HEK293 (cell line): ENCODE measurements at regions not wholly inside any gene's neighbourhood (a gene's known extent, or its start where the extent isn't known, plus 50 kb on each side); places are given as distances from the start of the nearest gene placed in this dataset.

ENCODE experiments used
- CTCF ChIA-PET: fragments of 350-600 bp; formaldehyde crosslinking; extraction: SDS; loops from one replicate; lab custom pipeline; 2021; ENCODE audit warnings: antibody characterized with exemption; lab: Yijun Ruan, JAX
- POLR2A ChIA-PET: fragments of 300-600 bp; formaldehyde crosslinking; extraction: SDS; loops from one replicate; lab custom pipeline; 2020; ENCODE audit warnings: antibody characterized with exemption, inconsistent platforms; lab: Yijun Ruan, JAX
- H3K27ac ChIP-seq: fragments of 200-500 bp; sonication (Bioruptor generic); 2 replicates; pipeline ENCODE4 v1.5.1; 2014; ENCODE audit warnings: low read depth, low read length, control low read depth, inconsistent platforms; ENCODE audit errors: extremely low read depth
- H3K36me3 ChIP-seq, 2 experiments: fragments of 200-500 bp in 1 of 2; sonication (Bioruptor generic) in 1 of 2; 1 replicate in 1 of 2; 2 replicates in 1 of 2; pipeline ENCODE4 v1.5.1; 2014 to 2017; ENCODE audit warnings: inconsistent platforms in 2 of 2, low read length in 2 of 2; ENCODE audit not compliant: control insufficient read depth in 2 of 2, insufficient read depth in 1 of 2
- H3K4me1 ChIP-seq: fragments of 200-500 bp; sonication (Bioruptor generic); 2 replicates; pipeline ENCODE4 v1.5.1; 2014; ENCODE audit warnings: mild to moderate bottlenecking, low read length, inconsistent platforms; ENCODE audit not compliant: control insufficient read depth, insufficient read depth
- H3K4me3 ChIP-seq: 2 replicates; pipeline ENCODE4 v1.5.1; 2011; ENCODE audit warnings: low read depth, mild to moderate bottlenecking, control low read depth, low read length, moderate library complexity
- H3K9me3 ChIP-seq: fragments of 200-500 bp; sonication (Bioruptor generic); 2 replicates; pipeline ENCODE4 v1.5.1; 2014; ENCODE audit warnings: low read depth, low read length, inconsistent platforms; ENCODE audit not compliant: control insufficient read depth, insufficient read depth
- MEIS1 ChIP-seq: sonication (generic); formaldehyde crosslinking; IDR thresholded peaks from 2 replicates; pipeline ENCODE4 v1.8.1; 2022; ENCODE audit warnings: missing genetic modification reagents, mild to moderate bottlenecking, borderline replicate concordance
- SP3 ChIP-seq: fragments of 450-650 bp; formaldehyde crosslinking; IDR thresholded peaks from 2 replicates; pipeline ENCODE4 v1.5.1; 2016; ENCODE audit warnings: missing biosample characterization, missing genetic modification characterization
- SP7 ChIP-seq: fragments of 450-650 bp; formaldehyde crosslinking; IDR thresholded peaks from 2 replicates; pipeline ENCODE4 v1.5.1; 2016; ENCODE audit warnings: missing biosample characterization, missing genetic modification characterization
- YY1 ChIP-seq: fragments of 450-650 bp; formaldehyde crosslinking; IDR thresholded peaks from 2 replicates; pipeline ENCODE4 v1.5.1; 2018; ENCODE audit warnings: missing biosample characterization, missing genetic modification characterization
- ZBTB7A ChIP-seq: fragments of 450-650 bp; formaldehyde crosslinking; IDR thresholded peaks from 2 replicates; pipeline ENCODE4 v1.5.1; 2016; ENCODE audit warnings: low read depth, missing biosample characterization, missing genetic modification characterization
- ZNF138 ChIP-seq: fragments of 450-650 bp; formaldehyde crosslinking; IDR thresholded peaks from 2 replicates; pipeline ENCODE4 v1.5.1; 2016; ENCODE audit warnings: missing biosample characterization, missing genetic modification characterization, borderline replicate concordance
- ZNF157 ChIP-seq: fragments of 450-650 bp; formaldehyde crosslinking; IDR thresholded peaks from 2 replicates; pipeline ENCODE4 v1.5.1; 2016; ENCODE audit warnings: missing biosample characterization, missing genetic modification characterization
- ZNF16 ChIP-seq: fragments of 450-650 bp; formaldehyde crosslinking; IDR thresholded peaks from 2 replicates; pipeline ENCODE4 v1.5.1; 2016; ENCODE audit warnings: low read depth, missing biosample characterization, missing genetic modification characterization
- ZNF239 ChIP-seq: fragments of 450-650 bp; formaldehyde crosslinking; IDR thresholded peaks from 2 replicates; pipeline ENCODE4 v1.5.1; 2016; ENCODE audit warnings: missing biosample characterization, missing genetic modification characterization
- ZNF274 ChIP-seq, 2 experiments: fragments of 200-500 bp in 1 of 2; fragments of 450-650 bp in 1 of 2; sonication (Bioruptor generic) in 1 of 2; formaldehyde crosslinking in 1 of 2; IDR thresholded peaks; 2 replicates each; pipeline versions ENCODE4 v1.5.1 to v1.6.1; 2014 to 2016; ENCODE audit warnings: borderline replicate concordance in 1 of 2, inconsistent platforms in 1 of 2, low read length in 1 of 2, missing biosample characterization in 1 of 2, missing genetic modification characterization in 1 of 2
- ZNF280D ChIP-seq: fragments of 450-650 bp; formaldehyde crosslinking; IDR thresholded peaks from 2 replicates; pipeline ENCODE4 v1.5.1; 2016; ENCODE audit warnings: missing biosample characterization, missing genetic modification characterization
- ZNF324 ChIP-seq: fragments of 450-650 bp; formaldehyde crosslinking; IDR thresholded peaks from 2 replicates; pipeline ENCODE4 v1.5.1; 2016; ENCODE audit warnings: missing biosample characterization, missing genetic modification characterization
- ZNF335 ChIP-seq: fragments of 450-650 bp; formaldehyde crosslinking; conservative IDR thresholded peaks from 2 replicates; pipeline ENCODE4 v1.5.1; 2016; ENCODE audit warnings: missing biosample characterization, missing genetic modification characterization
- ZNF341 ChIP-seq: fragments of 450-650 bp; formaldehyde crosslinking; IDR thresholded peaks from 2 replicates; pipeline ENCODE4; 2016; ENCODE audit warnings: low read depth, missing biosample characterization, missing genetic modification characterization
- ZNF37A ChIP-seq: fragments of 450-650 bp; IDR thresholded peaks from 2 replicates; pipeline ENCODE4 v1.5.1; 2018; ENCODE audit warnings: missing biosample characterization, missing genetic modification characterization
- ZNF433 ChIP-seq: fragments of 450-650 bp; formaldehyde crosslinking; IDR thresholded peaks from 2 replicates; pipeline ENCODE4 v1.5.1; 2016; ENCODE audit warnings: missing biosample characterization, missing genetic modification characterization, low read depth
- ZNF48 ChIP-seq: fragments of 450-650 bp; formaldehyde crosslinking; IDR thresholded peaks from 2 replicates; pipeline ENCODE4 v1.5.1; 2016; ENCODE audit warnings: missing biosample characterization, missing genetic modification characterization
- ZNF837 ChIP-seq: fragments of 450-650 bp; formaldehyde crosslinking; IDR thresholded peaks from 2 replicates; pipeline ENCODE4 v1.5.1; 2016; ENCODE audit warnings: missing biosample characterization, missing genetic modification characterization
- ZSCAN16 ChIP-seq: fragments of 450-650 bp; formaldehyde crosslinking; IDR thresholded peaks from 2 replicates; pipeline ENCODE4 v1.5.1; 2016; ENCODE audit warnings: missing biosample characterization, missing genetic modification characterization
- ZSCAN18 ChIP-seq: fragments of 450-650 bp; formaldehyde crosslinking; IDR thresholded peaks from 2 replicates; pipeline ENCODE4 v1.5.1; 2016; ENCODE audit warnings: missing biosample characterization, missing genetic modification characterization
- TF ChIP-seq, protein P1 (sequence below): IDR thresholded peaks from 2 replicates; pipeline ENCODE4 v1.6.1; 2011; ENCODE audit warnings: mild to moderate bottlenecking, low read depth, low read length, borderline replicate concordance
- TF ChIP-seq, protein P2 (sequence below): fragments of 450-650 bp; formaldehyde crosslinking; IDR thresholded peaks from 2 replicates; pipeline ENCODE4 v1.5.1; 2016; ENCODE audit warnings: missing biosample characterization, missing genetic modification characterization

DNA sequence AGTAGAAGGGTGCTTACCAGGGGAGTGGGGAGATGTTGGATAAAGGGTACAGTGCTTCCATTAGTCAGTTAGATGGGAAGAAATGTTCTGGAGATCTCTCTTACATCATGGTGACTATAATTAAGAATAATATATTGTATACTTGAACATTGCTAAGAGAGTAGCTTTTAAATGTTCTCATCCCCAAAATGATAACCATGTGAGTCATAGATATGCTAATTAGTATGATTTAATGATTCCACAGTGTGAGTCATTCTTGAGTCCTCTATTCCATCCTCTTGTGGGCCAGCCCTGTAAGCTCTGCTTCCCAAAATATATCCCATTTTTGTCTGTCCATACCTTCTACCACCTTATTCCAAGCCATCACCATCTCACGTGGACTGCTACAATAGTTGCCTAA is 80.6 kb upstream of the CDH11 start:
- CTCF ChIA-PET = no interaction called here

DNA sequence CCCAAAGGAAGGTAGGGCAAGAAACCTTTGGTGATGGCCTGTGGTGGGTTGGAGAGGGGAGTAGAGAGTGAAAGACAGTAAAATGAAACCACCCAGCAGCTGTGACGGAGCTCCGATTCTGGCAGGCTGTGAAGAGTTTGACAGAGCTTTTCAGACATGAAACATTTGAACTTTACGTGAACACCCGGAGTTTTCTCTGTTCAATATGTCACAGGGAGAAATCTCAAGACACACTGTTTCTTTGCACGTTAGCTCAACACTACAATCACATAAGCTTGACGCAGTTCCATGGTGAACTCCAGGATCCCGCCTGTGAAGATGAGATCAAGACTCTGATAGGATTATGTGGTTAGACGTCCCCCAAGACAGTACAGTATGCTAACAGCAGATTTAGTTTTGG is 79.6 kb upstream of the CDH11 start:
- H3K27ac ChIP-seq = no peak overlapping the region
- H3K9me3 ChIP-seq = no peaks in the 10 kb centered on the region
- no peak for TF ChIP-seq MEIS1 (CRISPR knock-in tag)
- no peak for TF ChIP-seq ZNF274 (IDR thresholded peaks at IDR 0.05; ENCODE audit: low read length)
- no peak for TF ChIP-seq ZNF274 (tag by site-specific recombination; IDR thresholded peaks at IDR 0.05; ENCODE audit: borderline replicate concordance)
- no peaks in the 10 kb centered on the region for H3K4me1 ChIP-seq
- no peaks in the 10 kb centered on the region for H3K36me3 ChIP-seq
- ChIA-PET CTCF (interaction anchor here (0.7 kb wide), 1 partner anchor 420 kb away, joined by 4 read pairs; no protein-coding TSS in a partner anchor), POLR2A (no interaction called here)
- no peak overlapping the region for H3K4me3 ChIP-seq

More for the DNA sequence above, 80.6 kb upstream of the CDH11 start:
- no peak overlapping the region for H3K27ac ChIP-seq
- H3K4me3 ChIP-seq = no peak overlapping the region
- no peaks in the 10 kb centered on the region for H3K4me1 ChIP-seq
- H3K9me3 ChIP-seq = no peaks in the 10 kb centered on the region
- POLR2A ChIA-PET = no interaction called here
- TF ChIP-seq SP7 (tag by site-specific recombination) (no peak), ZNF280D (tag by site-specific recombination) (no peak), ZNF324 (tag by site-specific recombination) (no peak), ZNF837 (tag by site-specific recombination) (no peak), ZSCAN16 (tag by site-specific recombination) (no peak), ZNF239 (tag by site-specific recombination) (no peak), MEIS1 (CRISPR knock-in tag) (no peak), ZNF157 (no peak)
- TF ChIP-seq, all 188 proteins: peak for 0
- H3K36me3 ChIP-seq = no peaks in the 10 kb centered on the region

- TF ChIP-seq, protein P1, sequence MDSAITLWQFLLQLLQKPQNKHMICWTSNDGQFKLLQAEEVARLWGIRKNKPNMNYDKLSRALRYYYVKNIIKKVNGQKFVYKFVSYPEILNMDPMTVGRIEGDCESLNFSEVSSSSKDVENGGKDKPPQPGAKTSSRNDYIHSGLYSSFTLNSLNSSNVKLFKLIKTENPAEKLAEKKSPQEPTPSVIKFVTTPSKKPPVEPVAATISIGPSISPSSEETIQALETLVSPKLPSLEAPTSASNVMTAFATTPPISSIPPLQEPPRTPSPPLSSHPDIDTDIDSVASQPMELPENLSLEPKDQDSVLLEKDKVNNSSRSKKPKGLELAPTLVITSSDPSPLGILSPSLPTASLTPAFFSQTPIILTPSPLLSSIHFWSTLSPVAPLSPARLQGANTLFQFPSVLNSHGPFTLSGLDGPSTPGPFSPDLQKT = no peak
- TF ChIP-seq SP3 (no peak), ZNF433 (tag by site-specific recombination) (no peak), ZNF138 (tag by site-specific recombination) (no peak), ZNF335 (no peak), ZNF48 (tag by site-specific recombination) (no peak), ZSCAN18 (tag by site-specific recombination) (no peak), SP7 (tag by site-specific recombination) (no peak), ZNF341 (no peak), ZNF37A (no peak), YY1 (tag by site-specific recombination) (no peak), ZNF16 (no peak), ZBTB7A (tag by site-specific recombination) (no peak)
- TF ChIP-seq, protein P2, sequence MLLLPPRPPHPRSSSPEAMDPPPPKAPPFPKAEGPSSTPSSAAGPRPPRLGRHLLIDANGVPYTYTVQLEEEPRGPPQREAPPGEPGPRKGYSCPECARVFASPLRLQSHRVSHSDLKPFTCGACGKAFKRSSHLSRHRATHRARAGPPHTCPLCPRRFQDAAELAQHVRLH = no peak
- Histone ChIP-seq H3K4me1 (no peaks in the 10 kb centered on the region), H3K36me3 (no peaks in the 10 kb centered on the region), H3K27ac (no peak overlapping the region), H3K9me3 (no peaks in the 10 kb centered on the region), H3K4me3 (no peak overlapping the region)
- CTCF ChIA-PET = no interaction called here
- POLR2A ChIA-PET = no interaction called here
These were observed 79.0 kb upstream of the CDH11 start for GRCh38 chr16:65200857-65201256.
